Lung (tissue), 11 donors: ENCODE measurements at regions not wholly inside any gene's neighbourhood (a gene's known extent, or its start where the extent isn't known, plus 50 kb on each side); places are given as distances from the start of the nearest gene placed in this dataset.

Source experiments
- ATAC-seq: fragments of 200-7000 bp; cut with Tn5 transposase; one replicate; pipeline ENCODE4 v1.9.1; 2020; ENCODE audit warnings: moderate number of reproducible peaks; ENCODE audit not compliant: insufficient read depth, low FRiP score
- DNase-seq, 3 donors: peaks; one replicate each; pipeline ENCODE4 v3.0.0-alpha.2; 2013 to 2017
- H3K27ac ChIP-seq, 2 donors: one replicate each; pipeline ENCODE4 v1.5.1; 2013; ENCODE audit warnings: mild to moderate bottlenecking in 2 of 2, moderate library complexity in 2 of 2, control low read depth in 1 of 2, inconsistent platforms in 1 of 2, low read depth in 1 of 2, low read length in 1 of 2
- H3K27me3 ChIP-seq, 3 donors: one replicate each; pipeline ENCODE4 v1.5.1; 2013; ENCODE audit warnings: low read length in 2 of 3; ENCODE audit not compliant: control insufficient read depth in 3 of 3, insufficient read depth in 3 of 3
- H3K36me3 ChIP-seq, 4 donors: one replicate each; pipeline ENCODE4 v1.5.1; 2013; ENCODE audit warnings: low read length in 4 of 4, mild to moderate bottlenecking in 1 of 4, moderate library complexity in 1 of 4; ENCODE audit not compliant: control insufficient read depth in 4 of 4, insufficient read depth in 4 of 4
- H3K4me1 ChIP-seq, 5 donors: one replicate each; pipeline ENCODE4 v1.5.1; 2013; ENCODE audit warnings: low read length in 5 of 5, mild to moderate bottlenecking in 2 of 5, moderate library complexity in 1 of 5; ENCODE audit not compliant: control insufficient read depth in 5 of 5, insufficient read depth in 5 of 5
- H3K4me3 ChIP-seq: one replicate; pipeline ENCODE4 v1.5.1; 2013; ENCODE audit warnings: mild to moderate bottlenecking, control low read depth, moderate library complexity
- H3K9ac ChIP-seq, 2 donors: one replicate each; pipeline ENCODE4 v1.5.1; 2013; ENCODE audit warnings: low read length in 2 of 2, control low read depth in 1 of 2; ENCODE audit not compliant: insufficient read depth in 1 of 2
- H3K9me3 ChIP-seq, 4 donors: one replicate each; pipeline ENCODE4 v1.5.1; 2013; ENCODE audit warnings: low read length in 3 of 4, mild to moderate bottlenecking in 1 of 4, moderate library complexity in 1 of 4; ENCODE audit not compliant: control insufficient read depth in 4 of 4, insufficient read depth in 3 of 4
- CTCF ChIP-seq: IDR thresholded peaks from 2 replicates; pipeline ENCODE4 v1.5.1; 2012; ENCODE audit warnings: mild to moderate bottlenecking; ENCODE audit errors: control extremely low read depth, extremely low read depth
- WGBS, 2 donors: extraction: QIAGEN DNeasy Blood & Tissue Kit; methylation state at CpG; one replicate each; pipeline ENCODE4 v1.1.7; 2013; 5-methylcytosine and 5-hydroxymethylcytosine counted together
- donor health status: control.
- donor health status: control.
- donor health status: Bipolar disorder and iron deficiency.
- donor health status: healthy.
- donor health status: DM: yes; HTN: yes; CAD: no.

- no peak overlapping the region for H3K4me3 ChIP-seq
- H3K27ac ChIP-seq = peak overlapping the region in 1 of 2 donors; percentile 53
- ATAC-seq (no peak), DNase-seq (peak; percentile 15 to 82 (median 77))
- no peaks in the 10 kb centered on the region for H3K9me3 ChIP-seq
- H3K36me3 ChIP-seq = no peaks in the 10 kb centered on the region
- WGBS, 2 donors = 31 to 42% methylated on average over 5 of the region's 5 CpGs
- no peak overlapping the region for H3K9ac ChIP-seq
- H3K27me3 ChIP-seq = no peaks in the 10 kb centered on the region
- peaks cover 0 to 51% (median 5%) of the 10 kb centered on the region in 5 donors for H3K4me1 ChIP-seq
- no peak for TF ChIP-seq CTCF
Measured at GRCh38 chr5:43772764-43773477, 169.9 kb downstream of the NNT start.

GRCh38 chr5:43772458-43772763, 169.4 kb downstream of the NNT start:
- no peak for ATAC-seq
- no peak for TF ChIP-seq CTCF
- H3K9me3 ChIP-seq = no peaks in the 10 kb centered on the region
- no peak for DNase-seq
- no peak overlapping the region for H3K9ac ChIP-seq
- no peak overlapping the region for H3K4me3 ChIP-seq
- no peak overlapping the region for H3K27ac ChIP-seq
- H3K36me3 ChIP-seq = no peaks in the 10 kb centered on the region
- 14 to 52% methylated on average over 1 of the region's 1 CpG for WGBS, 2 donors
- H3K4me1 ChIP-seq = peaks cover 0 to 51% (median 5%) of the 10 kb centered on the region in 5 donors
- H3K27me3 ChIP-seq = no peaks in the 10 kb centered on the region

GRCh38 chr5:43771611-43772031, 168.6 kb downstream of the NNT start:
- Histone ChIP-seq H3K9ac (no peak overlapping the region), H3K4me1 (peaks cover 0 to 51% (median 5%) of the 10 kb centered on the region in 5 donors), H3K36me3 (no peaks in the 10 kb centered on the region), H3K9me3 (no peaks in the 10 kb centered on the region), H3K27ac (no peak overlapping the region), H3K4me3 (no peak overlapping the region), H3K27me3 (no peaks in the 10 kb centered on the region)
- no peak for DNase-seq
- ATAC-seq = no peak
- TF ChIP-seq CTCF = no peak
- 82 to 90% methylated on average over 3 of the region's 3 CpGs for WGBS, 2 donors
